ENCODE measurements at regions not wholly inside any gene's neighbourhood (a gene's known extent, or its start where the extent isn't known, plus 50 kb on each side); places are given as distances from the start of the nearest gene placed in this dataset.
"Not testable (repeated sequence)": the region's sequence is repeated elsewhere in the genome, so short reads cannot be mapped to it uniquely, and the experiment has no call there.

DNA sequence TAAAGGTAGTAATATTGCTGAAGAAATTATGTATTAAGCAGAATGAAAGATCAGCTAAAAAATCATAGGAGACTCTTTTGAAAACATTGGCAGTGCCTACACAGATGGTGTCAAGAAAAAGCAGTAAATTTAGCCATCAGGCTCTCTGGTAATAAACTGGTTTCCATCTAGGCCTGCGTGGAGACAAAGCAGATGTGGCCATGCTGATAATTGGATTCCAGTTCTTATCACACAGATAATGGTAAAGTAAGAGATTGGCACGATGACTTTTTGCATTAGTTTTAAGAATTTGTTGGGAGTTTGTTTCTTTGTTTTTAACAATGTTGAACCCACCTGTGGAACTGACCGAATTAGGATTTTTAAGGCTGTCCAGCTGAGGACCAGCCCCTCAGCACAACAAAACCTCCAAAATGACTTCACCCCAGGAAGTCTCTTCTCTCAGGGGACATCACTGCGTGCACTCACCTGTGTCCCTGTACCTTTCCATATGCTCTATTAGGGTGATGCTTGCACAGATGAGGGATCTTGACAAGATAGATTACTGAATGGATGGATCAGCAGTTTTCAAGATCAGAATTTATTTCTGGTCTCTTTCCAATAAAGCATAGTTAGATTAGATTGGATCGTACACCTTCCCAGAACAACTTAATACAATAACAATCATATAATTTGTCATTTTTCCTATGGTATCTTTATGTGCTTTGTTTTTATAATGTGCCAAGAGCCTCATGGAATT, 69.1 kb upstream of the DNAJC10 start:
- no peak for DNase-seq

GRCh38 chr2:182647499-182647787, 68.6 kb upstream of the DNAJC10 start:
- no peak for DNase-seq

GRCh38 chr2:182649316-182649715, 66.7 kb upstream of the DNAJC10 start:
- no peak for DNase-seq

GRCh38 chr2:182650704-182651103, 65.4 kb upstream of the DNAJC10 start:
- peak in 1 of 2 donors; percentile 61 for DNase-seq

DNA sequence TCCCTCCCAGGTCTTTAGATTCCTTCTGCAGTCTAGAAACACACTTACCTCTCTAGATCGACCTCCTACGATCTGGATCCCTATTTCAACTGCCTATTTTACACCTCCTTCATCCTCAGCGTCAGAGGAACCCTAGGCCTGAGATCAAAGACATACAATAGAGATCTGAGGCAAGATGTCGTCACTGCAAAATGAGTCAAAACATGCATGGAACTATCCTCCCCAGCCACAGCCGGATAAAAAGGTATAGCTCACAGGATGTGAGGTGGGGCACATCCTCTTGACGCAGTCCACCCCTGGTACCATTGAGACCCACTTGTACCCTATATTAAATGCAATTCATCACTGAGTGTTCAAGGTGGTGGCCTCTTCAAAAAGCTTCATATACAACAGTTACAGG, 63.7 kb upstream of the DNAJC10 start:
- no peak for DNase-seq

- DNase-seq: no peak
Measured at GRCh38 chr2:182655750-182656149, 60.3 kb upstream of the DNAJC10 start.

- DNase-seq: no peak
Measured at GRCh38 chr2:182664212-182664611, 51.8 kb upstream of the DNAJC10 start.

- not testable (repeated sequence) for DNase-seq
Measured at GRCh38 chr2:182665500-182665899, 50.6 kb upstream of the DNAJC10 start.
